Activated naive CD4-positive, alpha-beta T cell treated with anti-CD3 and anti-CD28 coated beads, Interleukin-2, amount 10 ng/mL, durations not matched to agents 7 days and 5 days (primary cell): ENCODE measurements at regions not wholly inside any gene's neighbourhood (a gene's known extent, or its start where the extent isn't known, plus 50 kb on each side); places are given as distances from the start of the nearest gene placed in this dataset.

ENCODE experiments used
- CTCF ChIA-PET: fragments of 350-600 bp; sonication (Branson Sonifier 250); formaldehyde crosslinking; loops from one replicate; lab custom pipeline; 2021; ENCODE audit warnings: antibody characterized with exemption; lab: Charles Lee
- DNase-seq: peaks from one replicate; pipeline ENCODE4 v3.0.0-alpha.2; 2020
- H3K27ac Mint-ChIP-seq: one replicate; pipeline ENCODE4 v1.8.0; 2021; ENCODE audit warnings: mild to moderate bottlenecking, moderate library complexity, mixed read lengths
- H3K27me3 Mint-ChIP-seq: one replicate; pipeline ENCODE4 v1.8.0; 2021; ENCODE audit warnings: mild to moderate bottlenecking, mixed read lengths
- H3K36me3 Mint-ChIP-seq: one replicate; pipeline ENCODE4 v1.8.0; 2021; ENCODE audit warnings: mixed read lengths
- H3K4me1 Mint-ChIP-seq: one replicate; pipeline ENCODE4 v1.8.0; 2021; ENCODE audit warnings: mixed read lengths
- H3K4me3 Mint-ChIP-seq: one replicate; pipeline ENCODE4 v1.8.0; 2021; ENCODE audit warnings: mild to moderate bottlenecking, moderate library complexity, mixed read lengths
- H3K9me3 Mint-ChIP-seq: one replicate; pipeline ENCODE4 v1.8.0; 2021; ENCODE audit warnings: mixed read lengths

GRCh38 chr1:13878021-13878420, 178.0 kb downstream of the PRDM2 start:
- Mint-ChIP-seq H3K27me3 (no peaks in the 10 kb centered on the region), H3K27ac (no peak overlapping the region)
- CTCF ChIA-PET: no interaction called here

GRCh38 chr1:13878451-13878850, 178.5 kb downstream of the PRDM2 start:
- peaks cover 1% of the 10 kb centered on the region for H3K27me3 Mint-ChIP-seq

More at GRCh38 chr1:13878021-13878420, 178.0 kb downstream of the PRDM2 start:
- Mint-ChIP-seq H3K4me1 (no peaks in the 10 kb centered on the region), H3K36me3 (no peaks in the 10 kb centered on the region), H3K9me3 (peaks cover 2% of the 10 kb centered on the region), H3K4me3 (no peak overlapping the region)
- no peak for DNase-seq

GRCh38 chr1:13881385-13882088, 181.5 kb downstream of the PRDM2 start:
- Mint-ChIP-seq H3K27me3 (peaks cover 6% of the 10 kb centered on the region), H3K4me3 (no peak overlapping the region), H3K36me3 (no peaks in the 10 kb centered on the region), H3K9me3 (no peaks in the 10 kb centered on the region), H3K27ac (no peak overlapping the region), H3K4me1 (no peaks in the 10 kb centered on the region)
- no peak for DNase-seq
- CTCF ChIA-PET: no interaction called here

More at GRCh38 chr1:13878451-13878850, 178.5 kb downstream of the PRDM2 start:
- H3K4me3 Mint-ChIP-seq: no peak overlapping the region
- H3K27ac Mint-ChIP-seq: no peak overlapping the region
- no peak for DNase-seq
- peaks cover 2% of the 10 kb centered on the region for H3K9me3 Mint-ChIP-seq
- no peaks in the 10 kb centered on the region for H3K36me3 Mint-ChIP-seq
- CTCF ChIA-PET: no interaction called here
- no peaks in the 10 kb centered on the region for H3K4me1 Mint-ChIP-seq

- DNase-seq: no peak
- Mint-ChIP-seq H3K9me3 (no peaks in the 10 kb centered on the region), H3K36me3 (no peaks in the 10 kb centered on the region), H3K4me3 (no peak overlapping the region), H3K27ac (no peak overlapping the region), H3K27me3 (peaks cover 44% of the 10 kb centered on the region), H3K4me1 (no peaks in the 10 kb centered on the region)
- CTCF ChIA-PET: no interaction called here
Measured at GRCh38 chr1:13888351-13888986, 188.5 kb downstream of the PRDM2 start.

GRCh38 chr1:13889495-13889894, 189.5 kb downstream of the PRDM2 start:
- DNase-seq: no peak
- Mint-ChIP-seq H3K4me3 (no peak overlapping the region), H3K9me3 (no peaks in the 10 kb centered on the region), H3K27ac (no peak overlapping the region), H3K27me3 (peaks cover 50% of the 10 kb centered on the region), H3K4me1 (no peaks in the 10 kb centered on the region), H3K36me3 (no peaks in the 10 kb centered on the region)
- CTCF ChIA-PET: no interaction called here

- no peak overlapping the region for H3K4me3 Mint-ChIP-seq
- DNase-seq: no peak
- H3K9me3 Mint-ChIP-seq: no peaks in the 10 kb centered on the region
- no peak overlapping the region for H3K27ac Mint-ChIP-seq
- H3K4me1 Mint-ChIP-seq: no peaks in the 10 kb centered on the region
- no peaks in the 10 kb centered on the region for H3K36me3 Mint-ChIP-seq
- H3K27me3 Mint-ChIP-seq: peaks cover 60% of the 10 kb centered on the region
- CTCF ChIA-PET: no interaction called here
Measured at GRCh38 chr1:13890766-13891165, 190.8 kb downstream of the PRDM2 start.

GRCh38 chr1:13892198-13892597, 192.2 kb downstream of the PRDM2 start:
- Mint-ChIP-seq H3K9me3 (no peaks in the 10 kb centered on the region), H3K27ac (no peak overlapping the region), H3K27me3 (peaks cover 60% of the 10 kb centered on the region), H3K4me3 (no peak overlapping the region), H3K36me3 (no peaks in the 10 kb centered on the region), H3K4me1 (no peaks in the 10 kb centered on the region)
- CTCF ChIA-PET: no interaction called here
- DNase-seq: no peak

- Mint-ChIP-seq H3K36me3 (no peaks in the 10 kb centered on the region), H3K27ac (no peak overlapping the region), H3K27me3 (peaks cover 63% of the 10 kb centered on the region), H3K4me3 (no peak overlapping the region), H3K4me1 (no peaks in the 10 kb centered on the region), H3K9me3 (no peaks in the 10 kb centered on the region)
- DNase-seq: no peak
- CTCF ChIA-PET: no interaction called here
Measured at GRCh38 chr1:13892671-13893325, 192.8 kb downstream of the PRDM2 start.

GRCh38 chr1:13893409-13893821, 193.4 kb downstream of the PRDM2 start:
- no peaks in the 10 kb centered on the region for H3K9me3 Mint-ChIP-seq
- no peak for DNase-seq
- no peaks in the 10 kb centered on the region for H3K4me1 Mint-ChIP-seq
- no peaks in the 10 kb centered on the region for H3K36me3 Mint-ChIP-seq
- peaks cover 64% of the 10 kb centered on the region for H3K27me3 Mint-ChIP-seq
- no peak overlapping the region for H3K4me3 Mint-ChIP-seq
- CTCF ChIA-PET: no interaction called here
- H3K27ac Mint-ChIP-seq: no peak overlapping the region

- Mint-ChIP-seq H3K27ac (no peak overlapping the region), H3K4me3 (no peak overlapping the region), H3K27me3 (peaks cover 40% of the 10 kb centered on the region), H3K4me1 (no peaks in the 10 kb centered on the region), H3K9me3 (no peaks in the 10 kb centered on the region), H3K36me3 (no peaks in the 10 kb centered on the region)
- CTCF ChIA-PET: no interaction called here
- DNase-seq: no peak
Measured at GRCh38 chr1:13896932-13897331, 196.9 kb downstream of the PRDM2 start.

- Mint-ChIP-seq H3K27ac (no peak overlapping the region), H3K4me1 (no peaks in the 10 kb centered on the region), H3K9me3 (no peaks in the 10 kb centered on the region), H3K36me3 (no peaks in the 10 kb centered on the region), H3K27me3 (peaks cover 27% of the 10 kb centered on the region), H3K4me3 (no peak overlapping the region)
- no peak for DNase-seq
- CTCF ChIA-PET: no interaction called here
Measured at GRCh38 chr1:13898406-13898805, 198.4 kb downstream of the PRDM2 start.

GRCh38 chr1:13899856-13900255, 199.9 kb downstream of the PRDM2 start:
- no peak for DNase-seq
- Mint-ChIP-seq H3K27me3 (peaks cover 14% of the 10 kb centered on the region), H3K27ac (no peak overlapping the region), H3K4me3 (no peak overlapping the region), H3K4me1 (no peaks in the 10 kb centered on the region), H3K9me3 (no peaks in the 10 kb centered on the region), H3K36me3 (no peaks in the 10 kb centered on the region)
- CTCF ChIA-PET: no interaction called here

GRCh38 chr1:13900583-13900982, 200.6 kb downstream of the PRDM2 start:
- Mint-ChIP-seq H3K36me3 (no peaks in the 10 kb centered on the region), H3K4me3 (no peak overlapping the region), H3K4me1 (no peaks in the 10 kb centered on the region), H3K27me3 (peaks cover 7% of the 10 kb centered on the region), H3K27ac (no peak overlapping the region), H3K9me3 (no peaks in the 10 kb centered on the region)
- DNase-seq: no peak
- CTCF ChIA-PET: no interaction called here

- Mint-ChIP-seq H3K4me3 (no peak overlapping the region), H3K36me3 (no peaks in the 10 kb centered on the region), H3K27ac (no peak overlapping the region), H3K4me1 (no peaks in the 10 kb centered on the region), H3K27me3 (peaks cover 7% of the 10 kb centered on the region), H3K9me3 (no peaks in the 10 kb centered on the region)
- DNase-seq: no peak
- CTCF ChIA-PET: no interaction called here
Measured at GRCh38 chr1:13901039-13901438, 201.1 kb downstream of the PRDM2 start.

GRCh38 chr1:13901597-13901996, 201.6 kb downstream of the PRDM2 start:
- CTCF ChIA-PET: no interaction called here
- H3K9me3 Mint-ChIP-seq: no peaks in the 10 kb centered on the region
- no peak for DNase-seq
- H3K4me1 Mint-ChIP-seq: no peaks in the 10 kb centered on the region
- peaks cover 7% of the 10 kb centered on the region for H3K27me3 Mint-ChIP-seq
- H3K36me3 Mint-ChIP-seq: no peaks in the 10 kb centered on the region
- no peak overlapping the region for H3K27ac Mint-ChIP-seq
- H3K4me3 Mint-ChIP-seq: no peak overlapping the region
